ENCODE measurements at regions not wholly inside any gene's neighbourhood (a gene's known extent, or its start where the extent isn't known, plus 50 kb on each side); places are given as distances from the start of the nearest gene placed in this dataset.

GRCh38 chr5:125269926-125270325, 523.5 kb upstream of the ZNF608 start:
- Histone ChIP-seq H3K9me3 (ENCODE audit: low read length) (no peaks in the 10 kb centered on the region), H4K20me1 (ENCODE audit: insufficient read depth, low read length) (no peaks in the 10 kb centered on the region), H3K27ac (ENCODE audit: low read depth, low read length, poor library complexity, severe bottlenecking) (no peak overlapping the region), H3K4me3 (ENCODE audit: low read depth, low read length, poor library complexity, severe bottlenecking) (no peak overlapping the region), H3K4me1 (ENCODE audit: insufficient read depth, low read length, poor library complexity, severe bottlenecking) (no peaks in the 10 kb centered on the region), H2AFZ (ENCODE audit: low read length) (no peak overlapping the region), H3K36me3 (ENCODE audit: insufficient read depth, low read length) (no peaks in the 10 kb centered on the region), H3K4me2 (ENCODE audit: low read length) (no peak overlapping the region), H3K9me2 (ENCODE audit: insufficient read depth, low read length) (no peaks in the 10 kb centered on the region), H3K79me2 (ENCODE audit: insufficient read depth, low read depth, low read length) (no peaks in the 10 kb centered on the region)
- DNase-seq (ENCODE audit: low spot score) = no peak
- ChIA-PET POLR2A (interaction anchor here (0.5 to 1.6 kb wide), 3 partner anchors 14 to 134 kb away, joined by 3 to 4 read pairs (median 3); no protein-coding TSS in a partner anchor), CTCF (ENCODE audit: unreplicated experiment) (no interaction called here)
- no TSS peak for BruUV-seq (replicated peaks)
- TF ChIP-seq CTCF (conservative IDR thresholded peaks at IDR 0.05; ENCODE audit: low read length) (no peak), EZH2phosphoT487 (IDR thresholded peaks at IDR 0.05; ENCODE audit: borderline replicate concordance, low read depth, low read length) (no peak)
- intact Hi-C loops (cut with micrococcal nuclease; ENCODE audit: unreplicated experiment) = no loop called here

DNA sequence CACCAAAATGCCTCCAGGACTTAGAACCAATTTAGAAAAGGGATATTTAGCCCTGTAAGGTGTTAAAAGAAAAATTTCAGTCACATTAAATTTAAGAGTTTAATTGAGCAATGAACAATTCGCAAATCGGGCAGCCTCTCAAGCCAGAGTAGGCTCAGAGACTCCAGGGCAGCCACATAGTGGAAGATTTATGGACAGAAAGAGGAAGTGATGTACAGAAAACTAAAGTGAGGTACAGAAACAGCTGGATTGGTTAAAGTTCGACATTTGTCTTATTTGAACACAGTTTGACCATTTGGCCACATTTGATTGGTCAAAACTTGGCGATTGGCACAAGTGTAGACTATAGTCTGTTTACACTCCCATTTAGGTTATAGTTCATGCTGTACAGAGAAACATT, 525.9 kb upstream of the ZNF608 start:
- H3K4me1 ChIP-seq (ENCODE audit: insufficient read depth, low read length, poor library complexity, severe bottlenecking) = no peaks in the 10 kb centered on the region
- intact Hi-C loops (cut with micrococcal nuclease; ENCODE audit: unreplicated experiment) = no loop called here
- H3K9me2 ChIP-seq (ENCODE audit: insufficient read depth, low read length) = no peaks in the 10 kb centered on the region
- no peak overlapping the region for H3K4me2 ChIP-seq (ENCODE audit: low read length)
- H3K79me2 ChIP-seq (ENCODE audit: insufficient read depth, low read depth, low read length) = no peaks in the 10 kb centered on the region
- CTCF ChIA-PET (ENCODE audit: unreplicated experiment) = no interaction called here
- no peak overlapping the region for H3K27ac ChIP-seq (ENCODE audit: low read depth, low read length, poor library complexity, severe bottlenecking)
- H3K4me3 ChIP-seq (ENCODE audit: low read depth, low read length, poor library complexity, severe bottlenecking) = no peak overlapping the region
- H2AFZ ChIP-seq (ENCODE audit: low read length) = no peak overlapping the region
- DNase-seq (ENCODE audit: low spot score) = peak; percentile 3
- no TSS peak for BruUV-seq (replicated peaks)
- H3K36me3 ChIP-seq (ENCODE audit: insufficient read depth, low read length) = no peaks in the 10 kb centered on the region
- no peak for TF ChIP-seq EZH2phosphoT487 (IDR thresholded peaks at IDR 0.05; ENCODE audit: borderline replicate concordance, low read depth, low read length)
- TF ChIP-seq CTCF (conservative IDR thresholded peaks at IDR 0.05; ENCODE audit: low read length) = no peak
- no peaks in the 10 kb centered on the region for H3K9me3 ChIP-seq (ENCODE audit: low read length)
- H4K20me1 ChIP-seq (ENCODE audit: insufficient read depth, low read length) = no peaks in the 10 kb centered on the region
- POLR2A ChIA-PET = interaction anchor here (0.6 kb wide), 1 partner anchor 833 kb away, joined by 3 read pairs; no protein-coding TSS in a partner anchor

DNA sequence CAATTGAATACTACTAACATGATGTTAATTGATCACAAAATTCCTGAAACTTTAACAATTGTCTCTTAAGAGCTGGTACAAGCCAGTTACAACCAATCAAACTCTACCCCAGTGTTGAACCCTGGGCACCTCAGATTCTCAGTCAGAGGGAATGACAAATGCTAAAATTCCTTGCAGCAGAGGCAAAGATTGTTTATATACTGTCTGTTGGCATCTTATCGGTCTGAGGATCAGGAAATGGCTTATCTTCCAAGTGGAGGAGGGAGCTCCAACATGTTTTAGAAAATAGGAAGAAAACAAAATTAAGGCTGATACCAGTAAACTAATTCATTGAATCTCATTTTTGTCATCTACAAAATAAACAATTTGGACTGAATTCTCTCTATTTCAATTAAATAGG, 527.8 kb upstream of the ZNF608 start:
- intact Hi-C loops (cut with micrococcal nuclease; ENCODE audit: unreplicated experiment) = no loop called here
- no peak for TF ChIP-seq EZH2phosphoT487 (IDR thresholded peaks at IDR 0.05; ENCODE audit: borderline replicate concordance, low read depth, low read length)
- no peak for TF ChIP-seq CTCF (conservative IDR thresholded peaks at IDR 0.05; ENCODE audit: low read length)

More for the DNA sequence above, 527.8 kb upstream of the ZNF608 start:
- Histone ChIP-seq H3K4me2 (ENCODE audit: low read length) (no peak overlapping the region), H3K36me3 (ENCODE audit: insufficient read depth, low read length) (no peaks in the 10 kb centered on the region), H3K4me3 (ENCODE audit: low read depth, low read length, poor library complexity, severe bottlenecking) (no peak overlapping the region), H3K9me3 (ENCODE audit: low read length) (no peaks in the 10 kb centered on the region), H3K79me2 (ENCODE audit: insufficient read depth, low read depth, low read length) (no peaks in the 10 kb centered on the region), H4K20me1 (ENCODE audit: insufficient read depth, low read length) (no peaks in the 10 kb centered on the region), H3K4me1 (ENCODE audit: insufficient read depth, low read length, poor library complexity, severe bottlenecking) (no peaks in the 10 kb centered on the region), H2AFZ (ENCODE audit: low read length) (no peak overlapping the region), H3K9me2 (ENCODE audit: insufficient read depth, low read length) (no peaks in the 10 kb centered on the region), H3K27ac (ENCODE audit: low read depth, low read length, poor library complexity, severe bottlenecking) (no peak overlapping the region)
- DNase-seq (ENCODE audit: low spot score) = no peak
- ChIA-PET POLR2A (interaction anchor here (1.6 to 3.0 kb wide), 2 partner anchors 19 to 48 kb away, joined by 4 to 11 read pairs; no protein-coding TSS in a partner anchor), CTCF (ENCODE audit: unreplicated experiment) (no interaction called here)
- BruUV-seq (replicated peaks) = no TSS peak
